A172 (cell line): ENCODE measurements at regions not wholly inside any gene's neighbourhood (a gene's known extent, or its start where the extent isn't known, plus 50 kb on each side); places are given as distances from the start of the nearest gene placed in this dataset.

Experiments used
- DNase-seq: peaks from one replicate; pipeline ENCODE4 v3.0.0-alpha.2; 2015; ENCODE audit warnings: low spot score

DNA sequence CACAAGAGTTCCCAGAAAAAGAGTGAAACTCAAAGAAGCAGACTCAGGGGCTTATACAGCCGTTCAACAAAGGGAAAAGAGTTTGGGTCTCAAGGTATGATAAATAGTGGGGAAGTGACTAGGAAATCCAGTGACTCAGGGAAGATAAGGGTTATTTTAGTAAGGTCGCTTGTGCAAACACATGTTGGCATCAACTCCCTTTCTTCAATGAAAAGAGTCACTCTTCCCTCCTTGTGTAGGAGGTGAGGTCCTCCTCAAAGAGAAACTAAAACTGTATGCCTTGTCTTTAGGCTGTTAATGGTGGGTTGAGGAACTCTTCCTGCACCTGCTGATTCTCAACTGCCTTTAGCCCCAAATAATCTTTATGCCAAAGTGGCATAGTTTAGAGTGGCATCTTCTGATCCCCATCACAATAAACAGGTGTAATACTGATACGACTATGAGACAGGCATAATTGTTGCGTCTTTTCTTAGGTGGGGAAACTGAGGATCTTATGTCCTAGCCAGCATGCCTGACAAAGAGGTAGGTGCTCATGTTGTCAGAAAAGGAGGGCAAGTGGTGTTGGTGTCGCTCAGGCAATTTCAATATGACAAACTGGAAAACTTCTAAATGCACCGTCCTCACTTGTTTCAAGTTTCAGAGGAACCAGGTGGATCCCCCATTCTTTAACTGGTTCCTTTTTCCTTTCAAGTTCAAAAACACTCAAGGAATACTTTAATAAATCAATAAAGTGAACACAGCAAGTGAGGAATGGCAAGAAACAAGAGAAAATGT lies 294.1 kb upstream of the RUNX1 start:
- DNase-seq = peak; percentile 39

- no peak for DNase-seq
Measured at GRCh38 chr21:35342440-35342839, 293.3 kb upstream of the RUNX1 start.

- no peak for DNase-seq
Measured at GRCh38 chr21:35340273-35340672, 291.2 kb upstream of the RUNX1 start.

DNA sequence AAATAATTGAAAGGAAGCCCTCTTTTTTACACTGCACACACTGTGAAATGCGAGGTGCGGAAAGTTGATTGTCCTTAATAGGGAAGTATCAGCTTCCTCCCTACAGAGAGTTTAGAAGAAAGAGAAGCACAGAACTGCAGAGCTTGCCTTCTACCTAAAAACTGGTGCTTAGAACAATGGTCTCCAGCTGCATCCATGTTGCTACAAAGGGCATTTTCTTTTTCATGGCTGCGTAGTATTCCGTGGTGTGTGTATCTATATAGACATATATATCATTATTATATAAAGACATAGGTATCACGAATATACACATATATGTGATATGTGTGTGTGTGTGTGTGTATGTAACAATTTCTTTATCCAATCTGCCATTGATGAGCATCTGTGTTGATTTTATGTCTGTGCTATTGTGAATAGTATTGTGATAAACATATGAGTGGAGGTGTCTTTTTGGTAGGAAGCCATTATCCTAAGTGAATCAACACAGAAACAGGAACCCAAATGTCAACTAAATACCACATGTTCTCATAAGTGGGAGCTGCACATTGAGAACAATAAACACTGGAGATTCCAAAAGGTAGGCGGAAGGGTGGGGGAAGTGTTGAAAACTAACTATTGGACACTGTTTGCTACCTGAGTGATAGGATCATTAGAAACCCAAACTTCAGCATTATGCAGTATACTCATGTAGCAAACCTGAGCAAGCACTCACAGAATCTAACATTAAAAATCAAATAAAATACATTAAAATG lies 290.0 kb upstream of the RUNX1 start:
- DNase-seq = no peak

DNA sequence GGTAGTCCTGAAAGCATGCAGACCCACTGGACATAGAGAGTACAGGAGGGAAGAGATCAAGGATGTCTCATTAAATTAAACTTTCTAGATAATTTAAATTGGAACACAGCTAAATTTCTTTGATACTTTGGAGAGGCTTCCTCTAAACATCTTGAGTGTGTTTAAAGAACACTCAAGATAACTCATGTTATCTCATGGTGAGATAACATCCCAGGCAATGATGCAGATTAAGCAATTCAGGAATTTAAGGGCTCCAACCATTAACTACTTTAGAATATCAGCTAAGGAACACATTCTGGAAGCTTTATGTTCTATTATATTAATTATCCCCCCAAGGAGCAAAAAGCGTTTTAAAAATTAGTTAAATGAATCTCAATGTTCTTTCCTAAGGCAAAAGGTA lies 289.2 kb upstream of the RUNX1 start:
- no peak for DNase-seq

- no peak for DNase-seq
Measured at GRCh38 chr21:35337573-35337972, 288.5 kb upstream of the RUNX1 start.

DNA sequence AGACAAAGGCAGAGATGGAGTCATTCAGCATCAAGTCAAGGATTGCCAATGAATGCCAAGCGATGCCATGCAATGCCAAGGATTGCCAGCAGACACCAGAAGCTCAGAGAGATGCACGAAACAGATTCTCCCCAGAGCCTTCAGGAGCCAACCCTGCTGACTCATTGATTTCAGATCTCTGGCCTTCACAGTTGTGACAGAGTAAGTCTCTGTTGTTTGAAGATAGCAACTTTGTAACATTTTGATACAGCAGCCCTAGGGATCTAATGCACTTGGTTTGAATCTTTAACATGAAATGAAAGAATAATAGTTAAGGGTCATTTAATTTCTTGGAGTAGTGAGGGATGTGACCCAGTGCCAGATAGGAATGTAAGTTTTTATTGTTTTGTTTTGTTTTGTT lies 287.4 kb upstream of the RUNX1 start:
- DNase-seq = no peak

- no peak for DNase-seq
Measured at GRCh38 chr21:35335951-35336446, 286.9 kb upstream of the RUNX1 start.

DNA sequence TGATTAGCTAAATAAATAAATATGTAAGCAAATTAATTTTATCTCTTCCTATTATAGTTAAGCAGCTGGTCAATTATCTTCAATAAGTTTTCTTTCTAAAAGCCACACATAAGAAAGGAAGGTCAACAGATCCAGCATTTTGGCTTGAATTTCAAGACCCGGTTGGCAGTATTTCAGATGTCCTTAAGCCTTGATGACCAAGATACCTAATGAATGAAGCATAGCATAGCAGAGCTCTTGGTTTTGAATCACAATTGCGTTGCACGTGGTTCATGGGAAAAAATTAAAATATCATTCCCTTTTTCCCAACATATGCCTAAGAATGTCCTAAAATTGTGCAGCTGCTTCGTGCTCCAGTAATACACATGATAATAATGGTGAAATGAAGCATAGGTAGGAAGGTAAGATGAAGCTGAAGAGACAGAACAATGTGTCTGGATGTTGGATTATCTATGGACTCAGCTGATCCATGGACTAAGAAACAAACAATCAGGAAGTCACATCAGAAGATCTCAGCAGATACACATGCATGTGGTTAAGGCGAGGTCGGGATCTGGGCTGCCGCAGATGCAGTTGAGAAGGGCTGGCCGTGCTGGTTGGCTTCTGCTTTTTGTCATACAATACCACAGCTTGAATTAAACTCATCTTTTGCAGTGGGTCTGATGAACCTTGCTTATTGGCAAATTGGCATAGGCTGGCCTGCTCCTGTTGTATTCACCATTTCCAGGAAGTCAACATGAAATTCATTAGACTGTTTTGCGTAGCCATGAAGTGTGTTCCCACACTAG lies 284.9 kb upstream of the RUNX1 start:
- DNase-seq = no peak

DNA sequence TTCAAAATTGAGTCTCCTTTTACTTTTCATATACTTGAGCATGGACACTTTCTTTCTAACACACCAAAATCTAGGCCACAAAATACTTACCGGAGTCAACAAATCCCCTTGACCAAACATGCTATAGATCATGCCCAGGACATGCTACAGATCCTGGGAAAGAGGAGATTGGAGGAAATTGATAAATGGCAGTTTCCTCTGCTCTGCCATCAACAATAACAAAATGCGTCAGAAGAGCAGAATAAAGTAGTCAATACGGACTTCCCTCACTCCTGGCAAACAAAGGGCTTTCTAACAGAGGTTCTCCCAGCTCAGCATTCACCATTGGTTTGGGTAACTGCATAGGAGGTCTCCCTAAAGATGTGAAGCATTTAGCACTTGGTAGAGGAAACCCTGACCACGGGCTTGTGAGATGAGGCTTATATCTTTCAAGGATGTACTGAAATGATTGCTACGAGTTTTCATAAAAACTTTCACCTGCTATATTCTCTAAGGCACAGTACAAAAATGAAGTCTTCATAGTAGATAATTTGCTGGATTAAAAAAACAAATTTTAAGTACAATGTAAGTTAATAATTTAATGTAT lies 283.8 kb upstream of the RUNX1 start:
- DNase-seq = no peak

DNA sequence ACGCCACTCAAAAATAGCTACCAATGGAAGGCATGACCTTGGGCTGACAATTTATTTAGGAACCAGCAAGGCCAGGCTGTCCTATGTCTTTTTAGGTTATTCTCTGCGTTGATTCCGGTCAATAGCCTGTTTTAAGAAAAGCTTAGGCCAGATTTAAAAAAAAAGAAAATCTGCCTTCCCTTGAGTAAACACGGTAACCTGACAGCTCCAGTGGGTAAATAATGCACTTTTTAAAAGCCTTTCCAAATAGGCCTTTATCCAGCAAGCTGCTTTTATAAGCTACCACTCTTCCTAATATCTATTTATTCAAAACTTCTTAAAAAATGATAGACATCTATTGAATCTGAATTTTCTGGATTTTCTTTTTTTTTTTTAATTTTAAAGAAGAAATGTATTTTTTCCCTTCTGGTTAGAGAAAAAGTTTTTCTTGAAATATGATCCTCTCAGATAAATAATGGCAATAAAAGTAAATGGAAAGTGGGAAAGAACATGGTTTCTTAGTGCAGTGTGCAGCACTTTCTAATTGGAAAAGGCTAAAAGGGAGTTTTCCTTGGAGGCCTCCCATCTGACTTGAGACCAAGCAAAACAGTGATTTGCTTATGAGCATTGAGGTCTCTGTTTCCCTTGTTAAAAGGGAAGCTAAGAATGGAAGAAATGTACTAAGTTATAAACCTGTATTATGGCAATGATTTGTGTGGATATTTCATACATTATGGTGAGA lies 281.0 kb upstream of the RUNX1 start:
- no peak for DNase-seq

DNA sequence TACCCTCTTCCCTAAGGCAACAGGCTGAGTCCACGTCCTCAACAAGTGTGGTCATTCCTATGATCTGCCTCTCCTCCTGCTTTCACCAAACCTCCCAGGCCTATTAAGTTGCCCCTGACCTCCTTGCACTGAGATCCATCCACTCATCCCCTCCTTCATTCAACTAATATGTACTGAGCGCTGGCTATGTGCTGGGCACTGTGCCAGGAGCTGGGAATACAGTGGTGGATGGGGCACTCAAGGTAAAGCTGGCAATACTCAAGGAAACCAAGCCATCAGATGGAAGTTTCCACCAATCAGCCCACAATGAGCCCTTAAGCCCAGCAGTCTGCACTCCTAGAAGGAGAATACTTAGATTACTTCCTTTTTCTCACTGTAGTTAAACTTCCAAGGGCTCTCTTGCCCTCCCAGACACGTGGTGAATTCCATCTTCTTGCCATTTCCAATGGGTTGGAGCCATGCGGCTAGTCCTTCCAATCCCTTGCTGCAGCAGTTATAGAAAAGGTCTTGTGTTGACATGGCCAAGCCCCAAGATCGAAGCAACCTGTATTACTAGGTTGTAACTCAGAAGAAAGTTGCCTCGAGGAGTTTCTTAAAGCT lies 279.9 kb upstream of the RUNX1 start:
- no peak for DNase-seq

DNA sequence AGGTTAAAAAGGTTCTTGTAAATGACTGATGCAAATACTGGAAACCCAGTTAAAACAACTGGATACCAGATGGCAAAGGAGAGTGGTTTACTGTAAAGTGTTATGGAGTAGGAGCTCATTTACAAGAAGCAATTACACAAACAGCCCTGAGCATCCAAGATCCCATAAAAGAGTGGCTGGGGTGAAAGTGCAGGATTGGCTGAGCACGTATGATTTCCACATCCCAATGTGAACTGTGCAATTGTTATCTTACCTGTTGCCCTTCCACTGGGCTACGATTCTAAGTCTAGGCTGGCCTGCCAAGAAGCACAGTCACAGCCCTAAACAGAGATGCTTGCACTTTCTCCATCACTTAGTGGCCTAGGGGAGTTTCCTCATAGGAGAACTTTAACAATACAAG lies 277.6 kb upstream of the RUNX1 start:
- DNase-seq = no peak

GRCh38 chr21:35325953-35326352 lies 276.9 kb upstream of the RUNX1 start:
- DNase-seq = no peak

GRCh38 chr21:35324372-35325220 lies 275.5 kb upstream of the RUNX1 start:
- DNase-seq = peak; percentile 85

DNA sequence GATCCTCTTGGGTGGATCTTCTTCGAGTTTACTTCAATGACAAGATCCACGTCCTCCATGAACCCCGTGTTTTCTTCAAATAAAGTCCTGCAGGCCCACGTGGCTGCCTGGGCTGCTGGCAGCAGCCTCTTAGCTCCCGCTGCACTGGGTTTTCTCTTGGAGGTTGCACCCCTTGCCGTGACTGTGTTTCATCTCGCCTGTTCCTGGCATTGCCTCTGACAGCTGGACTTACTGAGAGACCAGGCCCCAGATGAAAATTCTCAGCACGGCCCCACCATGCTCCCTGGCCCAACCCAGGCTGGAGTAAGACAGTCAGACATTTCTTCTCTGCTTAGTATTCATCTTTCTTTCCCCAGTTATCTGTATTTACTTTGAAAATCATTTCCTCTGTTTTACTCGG lies 274.8 kb upstream of the RUNX1 start:
- DNase-seq = no peak

DNA sequence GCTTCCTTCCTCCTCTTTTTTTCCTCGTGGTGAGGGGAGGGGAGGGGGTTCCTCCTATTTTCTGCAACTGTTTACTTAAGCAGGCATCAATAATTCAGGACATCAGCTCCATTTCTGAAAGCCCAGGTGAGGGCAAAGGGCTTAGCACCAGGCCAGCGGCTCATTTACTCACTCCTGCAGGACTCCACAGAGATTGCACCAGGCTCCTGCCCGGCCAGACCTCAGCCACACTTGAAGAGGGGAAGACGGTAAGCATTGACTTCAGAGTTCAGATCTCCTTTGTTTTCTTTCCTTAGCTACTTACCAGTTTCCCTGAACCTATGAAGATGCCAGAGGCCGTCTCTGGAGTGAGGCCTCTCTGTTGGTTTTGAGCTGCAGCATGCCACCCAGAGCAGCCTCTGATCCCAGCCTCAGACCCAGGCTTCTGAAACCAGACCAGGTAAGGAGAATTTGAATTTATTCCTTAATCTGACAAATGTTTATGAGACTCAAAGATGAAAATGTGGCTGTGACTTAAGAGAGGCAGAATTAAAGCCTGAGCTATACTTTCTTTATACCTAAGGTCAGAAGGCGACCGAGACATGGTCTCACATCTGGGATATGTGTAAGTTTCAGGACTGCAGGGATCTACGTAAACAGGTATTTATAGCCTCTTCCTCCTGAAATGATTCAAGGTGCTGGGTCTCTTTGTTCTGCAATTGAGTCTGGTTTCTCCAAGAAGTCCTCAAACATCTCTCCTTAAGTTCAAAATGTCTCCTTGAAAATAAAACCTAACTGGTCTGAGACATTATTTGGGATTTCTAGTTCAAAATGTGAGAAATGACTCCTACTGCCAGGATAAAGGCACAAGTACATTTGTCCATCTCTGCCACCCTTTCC lies 272.5 kb upstream of the RUNX1 start:
- DNase-seq = no peak

- DNase-seq = peak; percentile 83
Measured at GRCh38 chr21:35319684-35320283, 270.7 kb upstream of the RUNX1 start.

- DNase-seq = peak; percentile 87
Measured at GRCh38 chr21:35316933-35317332, 267.8 kb upstream of the RUNX1 start.
